ACC112 (cell line): ENCODE measurements at regions not wholly inside any gene's neighbourhood (a gene's known extent, or its start where the extent isn't known, plus 50 kb on each side); places are given as distances from the start of the nearest gene placed in this dataset.

Experiments
- H2AFZ ChIP-seq: fragments of 200-600 bp; sonication (generic); one replicate; pipeline ENCODE4 v1.6.0; 2017; ENCODE audit warnings: antibody characterized with exemption, low read length; ENCODE audit not compliant: unreplicated experiment
- H3K27ac ChIP-seq: fragments of 200-600 bp; sonication (generic); 2 replicates; pipeline ENCODE4 v1.5.1; 2014; ENCODE audit warnings: low read depth, mild to moderate bottlenecking, antibody characterized with exemption, low read length, moderate library complexity
- H3K27me3 ChIP-seq: fragments of 200-600 bp; sonication (generic); 2 replicates; pipeline ENCODE4 v1.6.1; 2014; ENCODE audit warnings: mild to moderate bottlenecking, antibody characterized with exemption, low read length, moderate library complexity, mixed read lengths; ENCODE audit not compliant: insufficient read depth
- H3K36me3 ChIP-seq: fragments of 200-600 bp; sonication (generic); 2 replicates; pipeline ENCODE4 v1.6.1; 2016; ENCODE audit warnings: mild to moderate bottlenecking, antibody characterized with exemption, low read length, moderate library complexity, mixed read lengths; ENCODE audit not compliant: insufficient read depth
- H3K4me1 ChIP-seq: fragments of 200-600 bp; sonication (generic); one replicate; pipeline ENCODE4 v1.6.1; 2016; ENCODE audit warnings: low read length, mixed read lengths; ENCODE audit not compliant: insufficient read depth, unreplicated experiment, control insufficient read depth
- H3K4me3 ChIP-seq: fragments of 200-600 bp; sonication (generic); 2 replicates; pipeline ENCODE4 v1.5.1; 2014; ENCODE audit warnings: mild to moderate bottlenecking, low read depth, low read length
- H3K79me2 ChIP-seq: fragments of 200-600 bp; sonication (generic); one replicate; pipeline ENCODE4 v1.6.0; 2016; ENCODE audit warnings: low read length; ENCODE audit not compliant: control insufficient read depth, unreplicated experiment, insufficient read depth

DNA sequence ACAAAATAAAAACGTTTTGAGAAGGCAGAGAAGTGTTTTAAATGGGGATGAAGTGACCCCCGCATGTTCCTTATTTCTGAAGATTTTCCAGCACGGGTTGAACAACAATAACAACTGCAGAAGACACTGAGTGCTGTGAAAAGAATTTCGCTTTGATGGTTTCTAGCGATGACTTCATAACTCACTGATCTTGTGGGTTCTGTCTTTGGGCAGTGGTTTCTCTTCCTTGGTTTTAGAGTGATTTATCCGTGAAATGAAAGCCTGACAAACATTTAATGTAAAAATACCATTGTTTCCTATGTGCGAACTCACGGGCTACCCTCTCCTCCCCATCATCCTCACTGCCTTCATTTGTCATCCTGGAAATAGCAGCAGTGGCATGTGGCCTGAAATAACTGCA lies 793.9 kb downstream of the QKI start:
- Histone ChIP-seq H3K36me3 (no peaks in the 10 kb centered on the region), H2AFZ (no peak overlapping the region), H3K79me2 (no peaks in the 10 kb centered on the region)

DNA sequence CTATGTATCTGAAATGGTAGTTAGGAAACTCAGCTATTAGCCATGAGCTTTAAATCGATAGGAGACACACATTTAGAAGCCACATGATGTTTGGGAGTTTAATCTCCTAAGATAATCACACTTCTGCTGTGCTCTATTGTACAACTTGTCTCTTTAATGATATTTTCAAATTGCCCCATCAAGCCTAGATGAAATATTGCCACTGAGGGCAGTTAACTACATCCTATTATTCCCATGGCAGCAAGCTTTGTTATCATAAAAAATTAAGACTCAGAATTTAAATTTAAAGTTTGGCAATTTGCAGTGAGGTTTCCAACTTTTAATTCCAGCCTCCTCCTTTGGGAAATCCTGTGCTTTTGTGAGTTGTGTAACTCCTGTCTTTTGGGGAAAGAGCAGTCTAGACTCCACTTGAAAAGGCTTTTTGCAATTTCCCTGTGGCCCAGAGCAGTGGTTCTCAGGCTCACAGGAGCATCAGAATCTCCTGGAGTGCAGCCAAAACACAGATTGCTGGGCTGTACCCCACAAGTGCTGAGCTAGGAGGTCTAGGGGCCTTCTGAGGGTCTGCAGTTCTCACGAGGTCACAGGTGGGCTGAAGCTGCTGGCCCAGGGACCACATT lies 792.4 kb downstream of the QKI start:
- Histone ChIP-seq H3K4me1 (no peaks in the 10 kb centered on the region), H3K4me3 (no peak overlapping the region)

More for the DNA sequence above, 793.9 kb downstream of the QKI start:
- no peaks in the 10 kb centered on the region for H3K4me1 ChIP-seq
- no peaks in the 10 kb centered on the region for H3K27me3 ChIP-seq
- no peak overlapping the region for H3K4me3 ChIP-seq
- H3K27ac ChIP-seq: no peak overlapping the region

DNA sequence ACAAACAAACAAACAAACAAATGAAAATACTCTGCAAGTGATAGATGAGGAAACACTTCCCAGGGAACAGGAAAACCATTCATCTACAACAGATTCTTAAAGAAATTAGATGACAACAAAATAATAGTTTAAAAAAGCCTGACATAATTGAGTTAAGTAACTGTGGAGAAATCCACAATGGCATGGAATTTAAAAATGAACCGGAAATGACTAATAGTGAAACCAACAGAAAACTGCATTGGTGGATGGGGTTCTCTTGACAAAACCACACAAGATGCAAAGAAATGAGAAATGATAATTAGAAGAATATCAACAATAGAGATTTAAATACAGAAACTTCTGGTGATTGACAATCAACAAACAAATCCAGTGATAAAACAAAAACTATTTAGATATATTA lies 785.6 kb downstream of the QKI start:
- no peak overlapping the region for H3K4me3 ChIP-seq
- H2AFZ ChIP-seq: no peak overlapping the region
- no peaks in the 10 kb centered on the region for H3K4me1 ChIP-seq
- no peaks in the 10 kb centered on the region for H3K36me3 ChIP-seq
- no peak overlapping the region for H3K27ac ChIP-seq
- H3K27me3 ChIP-seq: no peaks in the 10 kb centered on the region
- H3K79me2 ChIP-seq: no peaks in the 10 kb centered on the region

More for the DNA sequence above, 792.4 kb downstream of the QKI start:
- Histone ChIP-seq H3K36me3 (no peaks in the 10 kb centered on the region), H3K27me3 (no peaks in the 10 kb centered on the region), H3K27ac (no peak overlapping the region), H2AFZ (no peak overlapping the region), H3K79me2 (no peaks in the 10 kb centered on the region)

DNA sequence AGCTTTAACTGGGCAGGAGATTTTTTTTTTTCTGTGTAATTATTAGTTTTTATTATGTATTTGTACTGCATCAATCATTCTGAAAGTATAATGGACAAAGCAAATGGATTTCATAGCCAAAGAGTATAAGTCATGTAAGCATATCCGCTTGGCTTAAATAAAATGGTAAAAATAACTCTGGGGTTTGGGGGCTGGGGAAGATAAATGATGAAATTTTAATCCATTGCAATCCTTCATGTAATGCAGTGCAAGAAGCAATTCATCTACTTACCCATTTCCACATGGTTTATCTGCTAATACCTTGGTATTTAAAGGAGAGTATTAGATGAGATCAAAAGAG lies 781.4 kb downstream of the QKI start:
- Histone ChIP-seq H3K27ac (no peak overlapping the region), H3K36me3 (no peaks in the 10 kb centered on the region), H3K4me1 (no peaks in the 10 kb centered on the region), H3K79me2 (no peaks in the 10 kb centered on the region), H3K4me3 (no peak overlapping the region), H2AFZ (no peak overlapping the region), H3K27me3 (no peaks in the 10 kb centered on the region)

DNA sequence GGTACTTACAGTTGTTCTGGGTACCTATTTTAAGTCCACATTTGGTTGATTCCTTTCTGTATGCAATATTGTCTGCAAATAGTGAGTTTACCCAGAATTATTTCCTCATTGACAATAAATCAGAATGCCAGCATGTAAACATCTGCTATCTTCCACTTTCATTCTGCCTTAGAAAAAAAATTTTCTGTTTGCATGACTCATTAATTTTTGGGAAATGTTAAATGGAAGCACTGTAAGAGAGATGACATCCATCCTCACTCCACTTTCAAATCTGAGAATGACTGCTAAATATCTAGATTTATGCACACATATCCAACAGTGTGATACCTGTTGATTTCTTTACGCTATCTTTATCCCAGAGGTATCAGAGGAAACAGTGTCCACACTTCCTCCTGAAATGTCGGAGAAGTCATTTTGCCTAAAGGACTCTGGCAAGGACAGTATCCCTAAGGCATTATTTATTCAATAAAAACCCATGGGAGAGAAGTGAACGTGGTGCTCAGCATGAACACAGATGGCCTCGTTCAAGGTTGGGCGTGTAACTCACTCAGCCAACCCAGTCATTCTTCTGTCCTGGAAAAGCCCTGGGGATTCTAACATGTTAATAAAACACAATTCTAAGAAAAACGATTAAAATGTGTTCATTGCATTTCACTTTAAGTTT lies 780.9 kb downstream of the QKI start:
- H3K27me3 ChIP-seq: no peaks in the 10 kb centered on the region
- no peak overlapping the region for H3K27ac ChIP-seq
- H3K4me1 ChIP-seq: no peaks in the 10 kb centered on the region
- H2AFZ ChIP-seq: no peak overlapping the region
- no peaks in the 10 kb centered on the region for H3K79me2 ChIP-seq
- no peaks in the 10 kb centered on the region for H3K36me3 ChIP-seq
- no peak overlapping the region for H3K4me3 ChIP-seq

DNA sequence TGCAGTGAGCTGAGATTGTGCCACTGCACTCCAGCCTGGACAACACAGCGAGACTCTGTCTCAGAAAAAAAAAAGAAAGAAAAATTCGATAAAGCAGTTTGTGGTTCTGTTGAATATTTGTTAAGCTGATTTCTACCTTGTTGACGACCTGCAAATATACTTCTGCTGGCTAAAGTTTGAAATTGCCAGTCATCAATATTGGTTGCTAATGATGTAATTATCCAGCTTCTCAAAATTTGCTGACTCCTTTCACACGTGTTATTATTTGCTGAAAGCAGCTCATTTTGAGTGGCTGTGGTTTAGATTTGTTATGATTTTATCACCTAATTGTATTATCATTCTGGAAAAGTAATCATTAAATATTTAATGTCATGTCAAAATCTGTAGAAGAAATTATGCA lies 774.3 kb downstream of the QKI start:
- H3K4me3 ChIP-seq: no peak overlapping the region
- no peaks in the 10 kb centered on the region for H3K79me2 ChIP-seq
- H2AFZ ChIP-seq: no peak overlapping the region
- no peaks in the 10 kb centered on the region for H3K36me3 ChIP-seq
- H3K27ac ChIP-seq: no peak overlapping the region
- H3K27me3 ChIP-seq: no peaks in the 10 kb centered on the region
- no peaks in the 10 kb centered on the region for H3K4me1 ChIP-seq

DNA sequence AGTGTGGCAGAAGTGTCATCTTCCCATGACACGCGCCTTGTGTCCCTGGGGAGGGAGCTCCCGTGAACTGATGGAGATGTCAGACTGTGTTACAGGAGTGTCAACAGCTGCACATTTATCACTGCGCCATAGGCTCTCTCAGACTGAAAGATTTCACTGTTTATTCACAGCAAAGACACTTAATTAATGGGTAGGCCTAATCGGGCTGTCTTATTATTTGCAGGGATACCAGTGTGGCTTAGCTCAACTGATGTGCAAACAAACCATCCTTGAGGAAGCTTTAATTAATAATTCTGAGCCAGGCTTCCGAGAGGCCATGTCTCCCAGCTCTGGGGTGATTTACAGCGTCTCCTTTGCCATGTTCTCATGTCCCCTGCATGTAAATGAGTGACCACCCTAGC lies 771.0 kb downstream of the QKI start:
- Histone ChIP-seq H3K27ac (no peak overlapping the region), H3K79me2 (no peaks in the 10 kb centered on the region), H2AFZ (no peak overlapping the region), H3K4me3 (no peak overlapping the region), H3K27me3 (no peaks in the 10 kb centered on the region), H3K4me1 (no peaks in the 10 kb centered on the region), H3K36me3 (no peaks in the 10 kb centered on the region)

DNA sequence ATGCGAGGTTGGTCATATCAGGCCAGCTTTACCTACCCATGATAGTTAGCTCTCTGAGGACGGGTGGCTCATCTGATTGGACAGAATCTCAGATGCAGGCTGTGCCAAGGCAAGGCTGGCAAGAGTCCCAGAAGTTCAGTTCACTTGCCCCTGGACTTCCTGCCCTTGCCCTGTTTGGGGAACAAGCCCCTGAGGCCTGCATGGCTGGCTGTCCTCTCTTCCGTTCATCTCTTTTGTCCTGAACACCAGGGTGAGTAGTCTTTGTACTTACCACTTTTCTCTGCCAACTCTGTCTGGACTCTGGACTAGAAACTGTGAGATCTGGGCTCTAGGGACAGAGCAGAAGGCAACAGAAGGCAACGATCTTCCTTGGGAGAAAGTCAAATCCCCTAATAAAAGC lies 769.9 kb downstream of the QKI start:
- Histone ChIP-seq H3K27me3 (no peaks in the 10 kb centered on the region), H3K36me3 (no peaks in the 10 kb centered on the region), H2AFZ (no peak overlapping the region), H3K79me2 (no peaks in the 10 kb centered on the region), H3K27ac (no peak overlapping the region), H3K4me3 (no peak overlapping the region), H3K4me1 (no peaks in the 10 kb centered on the region)

DNA sequence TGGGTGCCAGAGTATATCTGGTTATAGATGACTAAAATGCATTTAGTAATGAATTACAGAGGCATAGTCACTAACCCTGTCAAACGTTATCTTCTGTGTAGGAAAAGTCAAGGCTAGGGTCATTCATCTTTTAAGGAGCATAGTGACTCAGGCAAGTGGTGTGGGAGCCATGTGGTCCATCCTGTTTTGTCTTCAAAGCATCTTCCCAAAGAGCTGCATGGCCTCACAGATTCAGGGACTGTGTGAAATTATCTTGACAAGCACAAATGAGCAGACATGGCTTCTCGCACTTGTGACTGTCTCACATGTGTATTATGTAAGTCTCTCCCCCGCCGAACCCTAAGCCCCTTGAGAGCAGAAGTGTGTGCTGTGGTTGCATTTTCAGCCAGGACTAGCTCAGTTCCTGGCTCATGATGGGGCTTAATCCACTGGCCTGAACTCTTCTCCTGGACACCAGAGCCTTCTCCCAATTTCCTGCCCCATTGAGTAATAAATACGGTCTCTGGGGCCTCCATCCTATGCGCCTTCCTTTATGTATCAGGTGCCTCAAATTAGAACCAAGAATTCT lies 769.1 kb downstream of the QKI start:
- Histone ChIP-seq H2AFZ (no peak overlapping the region), H3K79me2 (no peaks in the 10 kb centered on the region), H3K4me1 (no peaks in the 10 kb centered on the region)

DNA sequence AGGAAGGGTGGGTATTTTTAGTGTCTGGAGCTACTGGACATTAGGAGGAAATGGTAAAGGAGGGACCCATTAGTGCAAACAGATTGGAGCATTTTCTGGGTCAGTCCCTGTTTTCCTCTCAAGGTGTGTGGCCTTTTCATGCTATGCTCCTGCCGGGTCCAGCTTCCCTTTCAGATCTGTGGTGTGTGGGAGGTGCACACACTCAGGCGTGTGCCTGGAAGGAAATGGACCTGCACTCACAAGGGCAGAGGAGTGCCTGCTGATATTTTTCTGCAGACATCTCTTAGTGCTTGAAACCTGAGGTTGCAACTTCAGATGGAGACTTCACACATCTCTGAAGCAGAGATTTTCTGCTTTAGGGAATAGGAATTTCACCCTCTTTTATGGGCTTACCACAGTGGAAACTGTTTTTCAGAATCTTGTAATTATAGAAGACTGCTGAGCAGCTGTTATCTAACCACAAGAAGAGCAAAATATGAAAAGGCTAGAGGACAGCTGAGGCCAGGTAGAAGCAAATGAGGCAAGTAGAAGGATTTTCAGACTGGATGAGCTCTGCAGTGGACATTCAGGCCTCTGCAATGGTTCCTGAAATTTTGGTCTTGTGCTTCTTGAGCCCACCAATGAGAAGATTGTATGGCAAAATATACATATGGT lies 764.3 kb downstream of the QKI start:
- no peaks in the 10 kb centered on the region for H3K4me1 ChIP-seq
- H2AFZ ChIP-seq: no peak overlapping the region
- H3K36me3 ChIP-seq: no peaks in the 10 kb centered on the region
- H3K4me3 ChIP-seq: no peak overlapping the region
- H3K79me2 ChIP-seq: no peaks in the 10 kb centered on the region
- H3K27ac ChIP-seq: no peak overlapping the region
- no peaks in the 10 kb centered on the region for H3K27me3 ChIP-seq

More for the DNA sequence above, 769.1 kb downstream of the QKI start:
- Histone ChIP-seq H3K36me3 (no peaks in the 10 kb centered on the region), H3K27me3 (no peaks in the 10 kb centered on the region), H3K4me3 (no peak overlapping the region), H3K27ac (no peak overlapping the region)

DNA sequence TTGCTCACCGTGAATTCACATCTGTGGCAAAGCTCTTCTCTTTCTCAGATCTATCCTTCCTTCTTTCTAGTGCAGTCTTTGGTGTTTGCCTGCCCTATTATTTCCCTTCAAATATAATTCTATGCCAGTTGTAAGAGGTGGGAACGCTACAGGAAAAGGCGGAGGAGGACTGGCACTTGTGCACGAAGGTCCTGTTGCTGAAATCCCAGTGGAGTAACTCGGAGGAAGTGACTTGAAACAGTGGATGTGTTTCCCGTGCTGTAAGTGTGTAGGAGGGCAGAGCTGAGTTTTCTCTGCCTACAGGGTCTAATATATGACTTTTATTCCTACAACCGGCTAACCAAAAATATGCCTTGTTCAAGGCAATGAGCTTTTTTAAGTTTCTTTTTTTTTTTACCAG lies 754.8 kb downstream of the QKI start:
- H3K4me1 ChIP-seq: no peaks in the 10 kb centered on the region
- no peak overlapping the region for H2AFZ ChIP-seq
- no peaks in the 10 kb centered on the region for H3K36me3 ChIP-seq
- no peaks in the 10 kb centered on the region for H3K79me2 ChIP-seq
- no peaks in the 10 kb centered on the region for H3K27me3 ChIP-seq
- no peak overlapping the region for H3K4me3 ChIP-seq
- no peak overlapping the region for H3K27ac ChIP-seq
